Inferior parietal cortex (tissue), 1 donor: ENCODE measurements at regions not wholly inside any gene's neighbourhood (a gene's known extent, or its start where the extent isn't known, plus 50 kb on each side); places are given as distances from the start of the nearest gene placed in this dataset.

Source experiments
- DNase-seq: peaks from one replicate; pipeline ENCODE4 v3.0.0-alpha.2; 2016; ENCODE audit errors: extremely low spot score

- no peak for DNase-seq
Observed at GRCh38 chr4:14835708-14836425, 166.4 kb upstream of the CPEB2 start.

GRCh38 chr4:14837860-14838259 lies 164.4 kb upstream of the CPEB2 start:
- no peak for DNase-seq

GRCh38 chr4:14841801-14842768 lies 160.2 kb upstream of the CPEB2 start:
- DNase-seq, result no peak

GRCh38 chr4:14842964-14843630 lies 159.2 kb upstream of the CPEB2 start:
- no peak for DNase-seq

- no peak for DNase-seq
Observed at GRCh38 chr4:14844061-14844460, 158.2 kb upstream of the CPEB2 start.

- DNase-seq, result no peak
Observed at GRCh38 chr4:14848229-14848628, 154.1 kb upstream of the CPEB2 start.

- DNase-seq, result no peak
Observed at GRCh38 chr4:14850455-14851097, 151.7 kb upstream of the CPEB2 start.

GRCh38 chr4:14853176-14853943 lies 148.9 kb upstream of the CPEB2 start:
- no peak for DNase-seq

- no peak for DNase-seq
Observed at GRCh38 chr4:14855719-14856061, 146.6 kb upstream of the CPEB2 start.

GRCh38 chr4:14856062-14856933 lies 146.0 kb upstream of the CPEB2 start:
- no peak for DNase-seq

GRCh38 chr4:14856934-14857235 lies 145.4 kb upstream of the CPEB2 start:
- DNase-seq, result no peak

- DNase-seq, result no peak
Observed at GRCh38 chr4:14857475-14857874, 144.8 kb upstream of the CPEB2 start.

- DNase-seq, result no peak
Observed at GRCh38 chr4:14857981-14858380, 144.3 kb upstream of the CPEB2 start.

- no peak for DNase-seq
Observed at GRCh38 chr4:14862891-14863290, 139.4 kb upstream of the CPEB2 start.

- peak; percentile 25 for DNase-seq
Observed at GRCh38 chr4:14863418-14864364, 138.6 kb upstream of the CPEB2 start.

GRCh38 chr4:14864365-14865030 lies 137.8 kb upstream of the CPEB2 start:
- no peak for DNase-seq

GRCh38 chr4:14865031-14865366 lies 137.3 kb upstream of the CPEB2 start:
- DNase-seq, result no peak

GRCh38 chr4:14865804-14866203 lies 136.5 kb upstream of the CPEB2 start:
- DNase-seq, result no peak

GRCh38 chr4:14867847-14868246 lies 134.4 kb upstream of the CPEB2 start:
- DNase-seq, result no peak
